ENCODE measurements at regions not wholly inside any gene's neighbourhood (a gene's known extent, or its start where the extent isn't known, plus 50 kb on each side); places are given as distances from the start of the nearest gene placed in this dataset.

- DNase-seq = no peak
- WGBS, 2 experiments (ENCODE audit: insufficient coverage in 1 of 2, insufficient read length in 1 of 2) = 92% methylated on average over 1 of the region's 1 CpG; no CpG with 5 or more reads in 1 of the 2 experiments
- Histone ChIP-seq H3K27me3 (ENCODE audit: control insufficient read depth, insufficient read depth, low read length, poor library complexity, severe bottlenecking) (no peaks in the 10 kb centered on the region), H3K36me3 (ENCODE audit: control insufficient read depth, insufficient read depth, low read length) (no peaks in the 10 kb centered on the region), H3K9me3 (ENCODE audit: control insufficient read depth, low read length) (no peaks in the 10 kb centered on the region), H3K4me1 (ENCODE audit: control insufficient read depth, insufficient read depth, low read length) (no peaks in the 10 kb centered on the region), H3K4me3 (ENCODE audit: low read length) (no peak overlapping the region), H3K27ac (ENCODE audit: low read depth, low read length) (no peak overlapping the region), H3K9ac (ENCODE audit: extremely low read depth, low read length, poor library complexity, severe bottlenecking) (no peak overlapping the region)
- Mint-ChIP-seq H3K9me3 (peaks cover 18% of the 10 kb centered on the region), H3K4me1 (peaks cover 13% of the 10 kb centered on the region), H3K27ac (no peak overlapping the region), H3K27me3 (ENCODE audit: insufficient read depth) (no peaks in the 10 kb centered on the region), H3K36me3 (ENCODE audit: low read depth) (no peaks in the 10 kb centered on the region), H3K4me3 (no peak overlapping the region)
- TF ChIP-seq CTCF (conservative IDR thresholded peaks at IDR 0.05) = no peak
Observed at GRCh38 chr13:106310291-106310865, 225.1 kb downstream of the EFNB2 start.

GRCh38 chr13:106306748-106307277 is 228.6 kb downstream of the EFNB2 start:
- no peak for TF ChIP-seq CTCF (conservative IDR thresholded peaks at IDR 0.05)
- no peak for DNase-seq
- Histone ChIP-seq H3K9me3 (ENCODE audit: control insufficient read depth, low read length) (peaks cover 10% of the 10 kb centered on the region), H3K4me1 (ENCODE audit: control insufficient read depth, insufficient read depth, low read length) (no peaks in the 10 kb centered on the region), H3K9ac (ENCODE audit: extremely low read depth, low read length, poor library complexity, severe bottlenecking) (no peak overlapping the region), H3K27me3 (ENCODE audit: control insufficient read depth, insufficient read depth, low read length, poor library complexity, severe bottlenecking) (no peaks in the 10 kb centered on the region), H3K27ac (ENCODE audit: low read depth, low read length) (no peak overlapping the region), H3K4me3 (ENCODE audit: low read length) (no peak overlapping the region), H3K36me3 (ENCODE audit: control insufficient read depth, insufficient read depth, low read length) (no peaks in the 10 kb centered on the region)
- peaks cover 39% of the 10 kb centered on the region for H3K9me3 Mint-ChIP-seq
- no peak overlapping the region for H3K27ac Mint-ChIP-seq
- no peak overlapping the region for H3K4me3 Mint-ChIP-seq
- peaks cover 2% of the 10 kb centered on the region for H3K4me1 Mint-ChIP-seq
- H3K36me3 Mint-ChIP-seq (ENCODE audit: low read depth) = peaks cover 2% of the 10 kb centered on the region
- 90 to 100% methylated on average over 4 to 6 of the region's 6 CpGs for WGBS, 2 experiments (ENCODE audit: insufficient coverage in 1 of 2, insufficient read length in 1 of 2)
- no peaks in the 10 kb centered on the region for H3K27me3 Mint-ChIP-seq (ENCODE audit: insufficient read depth)

GRCh38 chr13:106302843-106303242 is 232.6 kb downstream of the EFNB2 start:
- Mint-ChIP-seq H3K4me1 (peaks cover 2% of the 10 kb centered on the region), H3K36me3 (ENCODE audit: low read depth) (peaks cover 2% of the 10 kb centered on the region), H3K9me3 (peaks cover 45% of the 10 kb centered on the region), H3K27ac (no peak overlapping the region), H3K27me3 (ENCODE audit: insufficient read depth) (no peaks in the 10 kb centered on the region), H3K4me3 (no peak overlapping the region)
- TF ChIP-seq CTCF (conservative IDR thresholded peaks at IDR 0.05) = no peak
- DNase-seq = no peak
- peaks cover 10% of the 10 kb centered on the region for H3K9me3 ChIP-seq (ENCODE audit: control insufficient read depth, low read length)
- H3K9ac ChIP-seq (ENCODE audit: extremely low read depth, low read length, poor library complexity, severe bottlenecking) = no peak overlapping the region
- no peaks in the 10 kb centered on the region for H3K27me3 ChIP-seq (ENCODE audit: control insufficient read depth, insufficient read depth, low read length, poor library complexity, severe bottlenecking)
- 97% methylated on average over 2 of the region's 2 CpGs; no CpG with 5 or more reads in 1 of the 2 experiments for WGBS, 2 experiments (ENCODE audit: insufficient coverage in 1 of 2, insufficient read length in 1 of 2)
- H3K36me3 ChIP-seq (ENCODE audit: control insufficient read depth, insufficient read depth, low read length) = no peaks in the 10 kb centered on the region
- H3K4me3 ChIP-seq (ENCODE audit: low read length) = no peak overlapping the region
- no peak overlapping the region for H3K27ac ChIP-seq (ENCODE audit: low read depth, low read length)
- H3K4me1 ChIP-seq (ENCODE audit: control insufficient read depth, insufficient read depth, low read length) = no peaks in the 10 kb centered on the region

All from endodermal cell (in vitro differentiated cells).